IMR-90 (cell line): ENCODE measurements at regions not wholly inside any gene's neighbourhood (a gene's known extent, or its start where the extent isn't known, plus 50 kb on each side); places are given as distances from the start of the nearest gene placed in this dataset.

Experiments
- ATAC-seq: fragments of 200-7000 bp; cut with Tn5 transposase; 2 replicates; pipeline ENCODE4 v1.9.1; 2020; ENCODE audit warnings: low read depth, mild to moderate bottlenecking, moderate library complexity
- BruUV-seq: library from RNA; stranded (reverse); fragments of 400-500 nt; replicated peaks from 2 replicates; lab custom pipeline; 2021; lab: Mats Ljungman, UMichigan
- CTCF ChIA-PET: fragments of 300-600 bp; formaldehyde crosslinking; extraction: SDS; loops from one replicate; lab custom pipeline; 2021; ENCODE audit warnings: antibody characterized with exemption; lab: Yijun Ruan, JAX
- POLR2A ChIA-PET: fragments of 300-600 bp; sonication (Branson Sonifier 250); formaldehyde crosslinking; loops from one replicate; lab custom pipeline; 2022; ENCODE audit warnings: antibody characterized with exemption; ENCODE audit not compliant: unreplicated experiment; lab: Charles Lee
- DNase-seq: peaks from one replicate; pipeline ENCODE4 v3.0.0; 2013
- H2AFZ ChIP-seq: replicated peaks from 2 replicates; pipeline ENCODE3; 2013; ENCODE audit warnings: low read length, mild to moderate bottlenecking; ENCODE audit not compliant: poor library complexity
- H2AK5ac ChIP-seq: 2 replicates; pipeline ENCODE4 v1.6.1; 2013; ENCODE audit warnings: low read depth, low read length, inconsistent platforms
- H2AK9ac ChIP-seq: replicated peaks from 2 replicates; pipeline ENCODE3; 2013; ENCODE audit warnings: mild to moderate bottlenecking, low read depth, low read length, moderate library complexity; ENCODE audit not compliant: poor library complexity
- H2BK120ac ChIP-seq: 2 replicates; pipeline ENCODE4 v1.6.1; 2013; ENCODE audit warnings: low read depth, low read length, inconsistent platforms
- H2BK15ac ChIP-seq: 3 replicates; pipeline ENCODE4 v1.6.1; 2013; ENCODE audit warnings: low read depth, low read length, inconsistent platforms
- H2BK20ac ChIP-seq: 2 replicates; pipeline ENCODE4 v1.6.1; 2013; ENCODE audit warnings: low read depth, mild to moderate bottlenecking, inconsistent platforms, low read length, moderate library complexity
- H2BK5ac ChIP-seq: 2 replicates; pipeline ENCODE4 v1.6.1; 2013; ENCODE audit warnings: mild to moderate bottlenecking, low read depth, low read length, inconsistent platforms; ENCODE audit not compliant: poor library complexity, severe bottlenecking
- H3K14ac ChIP-seq: replicated peaks from 2 replicates; pipeline ENCODE4 v1.6.1; 2013; ENCODE audit warnings: low read depth, low read length, inconsistent platforms
- H3K18ac ChIP-seq: 2 replicates; pipeline ENCODE4 v1.6.1; 2013; ENCODE audit warnings: low read depth, low read length, control low read depth
- H3K23ac ChIP-seq: 2 replicates; pipeline ENCODE4 v1.6.1; 2013; ENCODE audit warnings: low read depth, low read length, inconsistent platforms
- H3K27ac ChIP-seq: 2 replicates; pipeline ENCODE4 v1.5.1; 2013; ENCODE audit warnings: mild to moderate bottlenecking, control low read depth, low read length; ENCODE audit not compliant: insufficient read depth
- H3K27me3 ChIP-seq: 2 replicates; pipeline ENCODE4 v1.6.1; 2013; ENCODE audit warnings: low read length; ENCODE audit not compliant: control insufficient read depth, insufficient read depth
- H3K36me3 ChIP-seq: 2 replicates; pipeline ENCODE4 v1.6.1; 2013; ENCODE audit warnings: low read length, mixed read lengths; ENCODE audit not compliant: control insufficient read depth, insufficient read depth
- H3K4ac ChIP-seq: 2 replicates; pipeline ENCODE4 v1.6.1; 2013; ENCODE audit warnings: low read depth, low read length, inconsistent platforms
- H3K4me1 ChIP-seq: 2 replicates; pipeline ENCODE4 v1.6.1; 2013; ENCODE audit warnings: low read length, mixed read lengths; ENCODE audit not compliant: control insufficient read depth, insufficient read depth
- H3K4me2 ChIP-seq: 2 replicates; pipeline ENCODE4 v1.6.1; 2013; ENCODE audit warnings: low read depth, mild to moderate bottlenecking, control low read depth, low read length, moderate library complexity
- H3K4me3 ChIP-seq: 2 replicates; pipeline ENCODE4 v1.5.1; 2013; ENCODE audit warnings: low read depth, mild to moderate bottlenecking, control low read depth, low read length, moderate library complexity; ENCODE audit not compliant: insufficient read depth
- H3K56ac ChIP-seq: 2 replicates; pipeline ENCODE4 v1.6.1; 2013; ENCODE audit warnings: low read length, inconsistent platforms; ENCODE audit not compliant: insufficient read depth; ENCODE audit errors: extremely low read depth
- H3K79me1 ChIP-seq, 2 experiments: 2 replicates each; pipeline ENCODE4 v1.6.1; 2013; ENCODE audit warnings: low read length in 2 of 2, inconsistent platforms in 1 of 2, low read depth in 1 of 2
- H3K9ac ChIP-seq: 2 replicates; pipeline ENCODE4 v1.6.1; 2013; ENCODE audit warnings: low read depth, low read length, control low read depth
- H3K9me1 ChIP-seq: 2 replicates; pipeline ENCODE4 v1.6.1; 2013; ENCODE audit warnings: low read length, inconsistent platforms; ENCODE audit not compliant: insufficient read depth
- H3K9me3 ChIP-seq: 2 replicates; pipeline ENCODE4 v1.6.1; 2013; ENCODE audit warnings: low read length; ENCODE audit not compliant: control insufficient read depth, insufficient read depth
- H4K20me1 ChIP-seq: 2 replicates; pipeline ENCODE4 v1.6.1; 2013; ENCODE audit warnings: low read length, inconsistent platforms; ENCODE audit not compliant: insufficient read depth
- H4K5ac ChIP-seq: 2 replicates; pipeline ENCODE4 v1.6.1; 2013; ENCODE audit warnings: mild to moderate bottlenecking, low read depth, low read length, control low read depth
- H4K8ac ChIP-seq, 2 experiments: 2 replicates each; pipeline ENCODE4 v1.6.1; 2013; ENCODE audit warnings: low read depth in 2 of 2, low read length in 2 of 2, control low read depth in 1 of 2, inconsistent platforms in 1 of 2
- H4K91ac ChIP-seq: 2 replicates; pipeline ENCODE4 v1.6.1; 2013; ENCODE audit warnings: low read depth, low read length, inconsistent platforms; ENCODE audit not compliant: insufficient read depth
- CHD1 ChIP-seq: IDR thresholded peaks from 2 replicates; pipeline ENCODE4 v1.6.1; 2012; ENCODE audit warnings: low read depth, low read length, improper control_type of control experiment
- MAFK ChIP-seq: IDR thresholded peaks from 2 replicates; pipeline ENCODE4 v1.6.1; 2012; ENCODE audit warnings: low read depth, low read length, improper control_type of control experiment
- MAZ ChIP-seq: IDR thresholded peaks from 2 replicates; pipeline ENCODE4 v1.6.1; 2012; ENCODE audit warnings: low read depth, mild to moderate bottlenecking, low read length, improper control_type of control experiment, moderate library complexity, borderline replicate concordance
- POLR2A ChIP-seq: IDR thresholded peaks from 2 replicates; pipeline ENCODE4 v1.6.1; 2012; ENCODE audit warnings: mild to moderate bottlenecking, low read depth, low read length
- RAD21 ChIP-seq: IDR thresholded peaks from 2 replicates; pipeline ENCODE4 v1.6.1; 2012; ENCODE audit warnings: low read length, improper control_type of control experiment
- WGBS, 2 experiments: methylation state at CpG; one replicate each; pipeline versions ENCODE4 v1.1.5 to v1.1.7; 2013; ENCODE audit warnings: missing lambda C conversion rate in 2 of 2; ENCODE audit not compliant: insufficient read length in 1 of 2; ENCODE audit errors: extremely low coverage in 2 of 2; 5-methylcytosine and 5-hydroxymethylcytosine counted together
- dilution Hi-C: fragments of 300-500 bp; cut with HindIII; formaldehyde crosslinking; loops from one replicate; pipeline ENCODE4 v1.14.3; 2018; ENCODE audit warnings: low sequenced_read_pairs; ENCODE audit not compliant: unreplicated experiment
- in situ Hi-C: fragments of 300-500 bp; cut with MboI; formaldehyde crosslinking; loops from 3 replicates; pipeline ENCODE4 v1.14.3; 2019; ENCODE audit warnings: low sequenced_read_pairs, inconsistent platforms, mixed read lengths
- intact Hi-C: fragments of 100-400 bp; cut with micrococcal nuclease; formaldehyde crosslinking; loops from 2 replicates; pipeline ENCODE4 v1.10.0; 2022
- TF ChIP-seq, protein P1 (sequence below): fragments of 150-350 bp; IDR thresholded peaks from 2 replicates; pipeline ENCODE4 v1.6.1; 2017; ENCODE audit warnings: mild to moderate bottlenecking, antibody characterized with exemption, low read length, low read depth

- Histone ChIP-seq H2BK20ac (no peak overlapping the region), H3K18ac (no peak overlapping the region), H2BK5ac (no peak overlapping the region), H3K9me1 (no peaks in the 10 kb centered on the region), H4K5ac (no peak overlapping the region), H3K56ac (no peak overlapping the region), H3K79me1 (no peaks in the 10 kb centered on the region), H4K20me1 (no peaks in the 10 kb centered on the region), H4K8ac (no peak overlapping the region), H4K91ac (no peak overlapping the region), H2AK9ac (no peak overlapping the region), H3K14ac (no peak overlapping the region), H3K4me1 (no peaks in the 10 kb centered on the region), H3K23ac (no peak overlapping the region), H3K27me3 (no peaks in the 10 kb centered on the region), H2BK15ac (no peak overlapping the region), H3K36me3 (no peaks in the 10 kb centered on the region), H2BK120ac (no peak overlapping the region), H2AFZ (no peak overlapping the region), H3K27ac (no peak overlapping the region), H3K9ac (no peak overlapping the region), H2AK5ac (no peak overlapping the region), H3K4me3 (no peak overlapping the region), H3K4me2 (no peak overlapping the region), H3K9me3 (peaks cover 9% of the 10 kb centered on the region), H3K4ac (no peak overlapping the region)
- no peak for DNase-seq
- ChIA-PET POLR2A (no interaction called here), CTCF (no interaction called here)
- BruUV-seq, result no TSS peak
- TF ChIP-seq MAZ, result no peak
- no peak for TF ChIP-seq CHD1
- no peak for TF ChIP-seq RAD21
- TF ChIP-seq MAFK, result no peak
- TF ChIP-seq, protein P1, sequence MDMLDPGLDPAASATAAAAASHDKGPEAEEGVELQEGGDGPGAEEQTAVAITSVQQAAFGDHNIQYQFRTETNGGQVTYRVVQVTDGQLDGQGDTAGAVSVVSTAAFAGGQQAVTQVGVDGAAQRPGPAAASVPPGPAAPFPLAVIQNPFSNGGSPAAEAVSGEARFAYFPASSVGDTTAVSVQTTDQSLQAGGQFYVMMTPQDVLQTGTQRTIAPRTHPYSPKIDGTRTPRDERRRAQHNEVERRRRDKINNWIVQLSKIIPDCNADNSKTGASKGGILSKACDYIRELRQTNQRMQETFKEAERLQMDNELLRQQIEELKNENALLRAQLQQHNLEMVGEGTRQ, result no peak
- TF ChIP-seq POLR2A, result no peak
- in situ Hi-C loops, result no loop called here
- no peak for ATAC-seq
- 58% methylated on average over 4 of the region's 21 CpGs; no CpG with 5 or more reads in 1 of the 2 experiments for WGBS, 2 experiments
- dilution Hi-C loops, result no loop called here
- intact Hi-C loops, result no loop called here
These were observed 1636.9 kb upstream of the SLC39A10 start for GRCh38 chr2:194020155-194020554.
